Bronchial epithelial cell (primary cell): ENCODE measurements at regions not wholly inside any gene's neighbourhood (a gene's known extent, or its start where the extent isn't known, plus 50 kb on each side); places are given as distances from the start of the nearest gene placed in this dataset.

Experiments
- DNase-seq: peaks from one replicate; pipeline ENCODE4 v3.0.0-alpha.2; 2010; ENCODE audit warnings: low read depth
- FAIRE-seq: peaks from 2 replicates; lab custom pipeline; 2011; peaks lifted over from hg19 to GRCh38; lab: Jason Lieb, UNC
- H3K27me3 ChIP-seq: 2 replicates; pipeline ENCODE4 v1.5.1; 2011; ENCODE audit warnings: low read length; ENCODE audit not compliant: control insufficient read depth, insufficient read depth
- H3K36me3 ChIP-seq: 2 replicates; pipeline ENCODE4 v1.5.1; 2011; ENCODE audit warnings: low read length; ENCODE audit not compliant: control insufficient read depth, insufficient read depth
- H3K4me3 ChIP-seq: 2 replicates; pipeline ENCODE4 v1.5.1; 2011; ENCODE audit warnings: mild to moderate bottlenecking, low read depth, low read length, control low read depth
- TF ChIP-seq, protein P1 (sequence below): IDR thresholded peaks from 2 replicates; pipeline ENCODE4 v1.5.1; 2011; ENCODE audit warnings: mild to moderate bottlenecking, moderate library complexity, low read length, control low read depth, inconsistent platforms; ENCODE audit not compliant: insufficient read depth, severe bottlenecking

- FAIRE-seq = no peak
- DNase-seq = no peak
- TF ChIP-seq, protein P1, sequence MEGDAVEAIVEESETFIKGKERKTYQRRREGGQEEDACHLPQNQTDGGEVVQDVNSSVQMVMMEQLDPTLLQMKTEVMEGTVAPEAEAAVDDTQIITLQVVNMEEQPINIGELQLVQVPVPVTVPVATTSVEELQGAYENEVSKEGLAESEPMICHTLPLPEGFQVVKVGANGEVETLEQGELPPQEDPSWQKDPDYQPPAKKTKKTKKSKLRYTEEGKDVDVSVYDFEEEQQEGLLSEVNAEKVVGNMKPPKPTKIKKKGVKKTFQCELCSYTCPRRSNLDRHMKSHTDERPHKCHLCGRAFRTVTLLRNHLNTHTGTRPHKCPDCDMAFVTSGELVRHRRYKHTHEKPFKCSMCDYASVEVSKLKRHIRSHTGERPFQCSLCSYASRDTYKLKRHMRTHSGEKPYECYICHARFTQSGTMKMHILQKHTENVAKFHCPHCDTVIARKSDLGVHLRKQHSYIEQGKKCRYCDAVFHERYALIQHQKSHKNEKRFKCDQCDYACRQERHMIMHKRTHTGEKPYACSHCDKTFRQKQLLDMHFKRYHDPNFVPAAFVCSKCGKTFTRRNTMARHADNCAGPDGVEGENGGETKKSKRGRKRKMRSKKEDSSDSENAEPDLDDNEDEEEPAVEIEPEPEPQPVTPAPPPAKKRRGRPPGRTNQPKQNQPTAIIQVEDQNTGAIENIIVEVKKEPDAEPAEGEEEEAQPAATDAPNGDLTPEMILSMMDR = no peak
- no peak overlapping the region for H3K4me3 ChIP-seq
- H3K27me3 ChIP-seq = peaks cover 4% of the 10 kb centered on the region
- H3K36me3 ChIP-seq = no peaks in the 10 kb centered on the region
Measured at GRCh38 chr7:96928965-96929364, 76.4 kb upstream of the DLX6 start.

DNA sequence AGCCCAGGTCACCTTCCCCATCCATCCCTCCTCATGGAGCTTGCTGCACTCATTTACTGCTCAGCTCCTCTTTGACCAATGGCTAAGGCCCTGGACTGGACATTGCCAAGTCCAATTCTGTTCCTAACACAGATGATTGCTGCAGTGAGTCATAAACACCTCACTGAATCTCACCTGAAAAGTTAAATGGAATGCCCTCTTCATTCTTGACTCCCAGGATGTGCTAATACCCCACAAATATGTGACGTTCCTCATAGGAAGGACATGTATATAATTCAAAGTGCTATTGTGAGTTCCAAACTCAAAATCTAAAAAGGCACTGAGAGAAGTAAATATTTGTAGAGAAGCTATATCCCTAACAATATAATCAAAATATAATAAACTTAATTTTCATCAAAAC, 73.5 kb upstream of the DLX6 start:
- peak; percentile 36 for DNase-seq
- Histone ChIP-seq H3K27me3 (peaks cover 2% of the 10 kb centered on the region), H3K36me3 (no peaks in the 10 kb centered on the region), H3K4me3 (no peak overlapping the region)
- TF ChIP-seq, protein P1 = no peak
- no peak for FAIRE-seq

- TF ChIP-seq, protein P1 = no peak
- DNase-seq (no peak), FAIRE-seq (peak; percentile 52)
- H3K36me3 ChIP-seq = no peaks in the 10 kb centered on the region
- H3K27me3 ChIP-seq = peaks cover 4% of the 10 kb centered on the region
- H3K4me3 ChIP-seq = no peak overlapping the region
Measured at GRCh38 chr7:96933067-96933645, 72.2 kb upstream of the DLX6 start.

DNA sequence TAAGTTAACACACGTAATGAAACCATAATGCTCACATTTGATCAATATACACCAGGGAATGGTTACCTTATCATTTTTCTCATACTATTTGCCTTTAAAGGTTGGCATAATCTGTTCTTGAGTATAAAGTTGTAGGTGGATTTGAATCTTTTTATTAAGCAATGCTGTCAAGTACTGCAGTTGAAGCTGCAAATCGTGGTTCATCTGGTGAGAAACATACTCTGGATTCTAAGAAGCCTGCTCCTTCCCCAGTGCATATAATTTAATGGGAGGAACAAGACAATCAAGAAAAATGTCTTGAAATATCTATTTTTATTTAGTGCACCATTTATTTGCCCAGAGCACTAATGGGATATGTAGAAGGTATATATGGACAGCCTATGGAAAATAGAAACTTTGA, 68.7 kb upstream of the DLX6 start:
- TF ChIP-seq, protein P1 = no peak
- H3K4me3 ChIP-seq = no peak overlapping the region
- no peak for DNase-seq
- no peaks in the 10 kb centered on the region for H3K36me3 ChIP-seq
- H3K27me3 ChIP-seq = peaks cover 5% of the 10 kb centered on the region
- no peak for FAIRE-seq

DNA sequence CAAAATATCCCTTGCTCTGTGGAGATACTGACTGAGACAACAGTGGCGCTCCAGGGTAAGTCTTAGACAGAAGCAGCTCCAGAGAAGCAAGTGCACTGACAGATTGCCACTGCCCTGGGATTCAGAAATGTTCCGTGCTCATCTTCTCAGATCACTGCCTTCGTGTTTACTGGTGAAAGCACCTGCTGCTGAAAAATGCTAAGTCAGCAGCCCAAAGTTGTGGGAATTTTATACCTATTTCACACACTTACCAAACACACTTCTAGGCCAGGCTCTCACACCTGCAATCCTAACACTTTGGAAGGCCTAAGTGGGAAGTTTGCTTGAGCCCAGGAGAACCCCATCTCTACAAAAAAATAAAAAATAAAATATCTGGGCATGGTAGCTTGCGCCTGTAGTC, 63.2 kb upstream of the DLX6 start:
- H3K27me3 ChIP-seq = peaks cover 5% of the 10 kb centered on the region
- DNase-seq = no peak
- no peak for FAIRE-seq
- TF ChIP-seq, protein P1 = no peak
- no peak overlapping the region for H3K4me3 ChIP-seq
- H3K36me3 ChIP-seq = no peaks in the 10 kb centered on the region

DNA sequence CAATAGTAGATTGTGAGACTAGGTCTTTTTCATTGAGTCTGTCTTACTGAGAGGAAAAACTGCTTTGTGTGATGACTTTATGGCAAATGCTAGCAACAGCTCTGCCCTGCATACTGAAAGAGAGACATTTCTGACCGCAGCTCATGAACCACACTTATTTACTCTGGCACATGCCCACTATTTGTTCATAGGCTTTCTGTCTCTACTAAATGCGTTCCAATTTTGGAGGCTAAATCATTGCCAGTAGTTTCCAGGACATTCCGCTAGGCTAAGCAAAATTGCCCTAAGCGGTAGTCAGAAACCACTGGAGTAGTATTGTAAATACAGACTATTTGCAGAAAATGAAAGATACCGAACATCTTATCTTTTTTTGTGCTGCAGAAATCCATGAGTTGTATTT, 55.6 kb upstream of the DLX6 start:
- DNase-seq = peak; percentile 73
- TF ChIP-seq, protein P1 = peak; percentile 7
- H3K36me3 ChIP-seq = no peaks in the 10 kb centered on the region
- FAIRE-seq = no peak
- no peak overlapping the region for H3K4me3 ChIP-seq
- peaks cover 6% of the 10 kb centered on the region for H3K27me3 ChIP-seq
